GM10266 (cell line): ENCODE measurements at regions not wholly inside any gene's neighbourhood (a gene's known extent, or its start where the extent isn't known, plus 50 kb on each side); places are given as distances from the start of the nearest gene placed in this dataset.

Source experiments
- DNase-seq: peaks from one replicate; pipeline ENCODE4 v3.0.0; 2012; ENCODE audit errors: extremely low spot score
- TF ChIP-seq, protein P1 (sequence below): IDR thresholded peaks from 2 replicates; pipeline ENCODE4 v1.5.1; 2012; ENCODE audit warnings: mild to moderate bottlenecking, low read depth; ENCODE audit not compliant: control insufficient read depth, insufficient read depth; ENCODE audit errors: missing control alignments

DNA sequence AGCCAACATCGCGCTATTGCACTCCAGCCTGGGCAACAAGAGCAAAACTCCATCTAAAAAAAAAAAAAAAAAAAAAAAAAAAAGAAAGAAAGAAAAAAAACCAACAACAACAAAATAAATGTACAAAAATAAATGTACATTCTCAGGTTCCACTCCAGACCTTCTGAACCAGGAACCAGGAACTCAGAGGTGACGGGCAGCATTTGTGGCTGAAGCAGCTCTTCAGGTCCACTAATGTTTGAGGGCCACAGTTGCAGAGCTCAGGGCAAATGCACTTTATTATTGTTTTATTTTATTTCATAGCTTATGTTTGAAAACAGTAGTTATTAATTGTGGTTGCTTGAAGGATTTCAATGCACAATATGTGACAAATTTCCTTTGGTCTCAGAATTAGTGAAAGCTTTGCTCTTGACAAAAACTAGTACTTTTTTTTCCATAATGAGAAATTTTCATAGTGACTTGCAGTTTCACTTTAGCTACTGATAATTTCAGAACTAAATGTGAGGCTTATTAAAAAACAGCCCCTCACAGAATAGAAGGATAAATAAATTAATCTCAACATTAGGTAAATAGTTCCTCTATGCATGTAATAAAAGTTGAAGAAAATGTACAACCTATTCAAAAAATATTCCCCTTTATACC, 378.4 kb upstream of the SPHKAP start:
- DNase-seq: no peak
- TF ChIP-seq, protein P1, sequence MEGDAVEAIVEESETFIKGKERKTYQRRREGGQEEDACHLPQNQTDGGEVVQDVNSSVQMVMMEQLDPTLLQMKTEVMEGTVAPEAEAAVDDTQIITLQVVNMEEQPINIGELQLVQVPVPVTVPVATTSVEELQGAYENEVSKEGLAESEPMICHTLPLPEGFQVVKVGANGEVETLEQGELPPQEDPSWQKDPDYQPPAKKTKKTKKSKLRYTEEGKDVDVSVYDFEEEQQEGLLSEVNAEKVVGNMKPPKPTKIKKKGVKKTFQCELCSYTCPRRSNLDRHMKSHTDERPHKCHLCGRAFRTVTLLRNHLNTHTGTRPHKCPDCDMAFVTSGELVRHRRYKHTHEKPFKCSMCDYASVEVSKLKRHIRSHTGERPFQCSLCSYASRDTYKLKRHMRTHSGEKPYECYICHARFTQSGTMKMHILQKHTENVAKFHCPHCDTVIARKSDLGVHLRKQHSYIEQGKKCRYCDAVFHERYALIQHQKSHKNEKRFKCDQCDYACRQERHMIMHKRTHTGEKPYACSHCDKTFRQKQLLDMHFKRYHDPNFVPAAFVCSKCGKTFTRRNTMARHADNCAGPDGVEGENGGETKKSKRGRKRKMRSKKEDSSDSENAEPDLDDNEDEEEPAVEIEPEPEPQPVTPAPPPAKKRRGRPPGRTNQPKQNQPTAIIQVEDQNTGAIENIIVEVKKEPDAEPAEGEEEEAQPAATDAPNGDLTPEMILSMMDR: no peak

DNA sequence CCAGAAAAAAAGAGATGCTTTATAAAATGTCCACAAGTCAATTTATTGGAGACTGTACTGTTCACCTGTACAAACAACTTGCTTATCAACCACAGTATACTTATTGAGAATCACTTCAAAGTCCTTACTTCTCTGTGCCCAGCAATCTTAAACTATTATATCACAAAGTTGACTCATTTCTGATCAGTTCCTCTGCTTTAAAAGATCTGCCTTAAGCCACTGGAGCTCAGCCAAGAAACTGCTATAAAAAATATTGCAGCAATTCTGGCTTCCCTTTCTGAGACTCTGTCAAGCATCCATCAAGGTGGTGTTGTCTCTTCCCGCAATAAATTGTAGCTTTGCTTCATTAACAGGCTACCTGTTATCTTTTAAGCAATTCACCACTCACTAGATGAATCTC, 375.2 kb upstream of the SPHKAP start:
- TF ChIP-seq, protein P1: no peak

DNA sequence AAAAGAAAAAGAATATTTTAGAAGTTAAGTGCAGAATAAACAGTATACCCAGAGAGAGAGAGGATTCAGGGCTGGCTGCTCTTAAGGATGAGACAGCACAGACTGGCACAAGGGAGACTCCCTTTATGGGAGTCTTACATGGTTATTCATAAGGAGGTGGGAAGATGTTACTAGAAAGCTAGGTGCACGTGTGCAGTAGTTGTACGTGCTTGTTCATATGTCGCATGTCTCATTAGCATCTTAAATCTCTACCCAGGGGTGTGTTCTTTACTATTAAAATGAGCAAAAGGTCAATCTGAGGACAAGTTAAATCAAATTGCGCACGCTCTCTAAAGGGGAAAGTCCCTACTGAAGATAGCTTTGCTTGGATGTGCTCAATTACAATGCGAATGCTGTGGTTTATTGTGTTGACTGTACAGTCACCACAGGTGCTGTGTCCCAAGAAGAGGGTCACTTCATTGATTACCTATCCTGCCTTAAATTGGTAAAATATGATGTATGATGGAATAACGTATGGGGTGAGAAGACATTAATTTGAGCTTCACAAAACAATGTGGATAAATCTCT, 368.0 kb upstream of the SPHKAP start:
- DNase-seq: no peak
- TF ChIP-seq, protein P1: no peak

More for the DNA sequence above, 375.2 kb upstream of the SPHKAP start:
- no peak for DNase-seq

DNA sequence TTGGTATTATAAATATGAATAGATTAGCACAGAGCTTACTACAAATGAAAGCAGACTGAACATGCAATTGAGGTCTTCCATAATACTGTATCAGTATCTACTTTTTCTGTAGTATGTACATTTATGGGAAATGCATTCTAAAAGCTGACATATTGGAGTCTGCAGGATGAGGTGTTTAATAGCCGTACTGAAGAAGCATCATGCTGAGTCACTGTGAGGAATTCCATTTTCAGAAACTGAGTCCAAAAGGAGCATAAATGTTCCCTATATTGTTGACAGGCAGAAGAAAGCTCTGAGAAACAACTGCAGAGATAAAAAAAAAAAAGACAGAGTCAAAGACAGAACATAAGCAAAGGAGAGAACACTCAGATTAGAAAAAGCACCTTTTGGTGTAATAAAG, 366.7 kb upstream of the SPHKAP start:
- no peak for DNase-seq
- TF ChIP-seq, protein P1: no peak

DNA sequence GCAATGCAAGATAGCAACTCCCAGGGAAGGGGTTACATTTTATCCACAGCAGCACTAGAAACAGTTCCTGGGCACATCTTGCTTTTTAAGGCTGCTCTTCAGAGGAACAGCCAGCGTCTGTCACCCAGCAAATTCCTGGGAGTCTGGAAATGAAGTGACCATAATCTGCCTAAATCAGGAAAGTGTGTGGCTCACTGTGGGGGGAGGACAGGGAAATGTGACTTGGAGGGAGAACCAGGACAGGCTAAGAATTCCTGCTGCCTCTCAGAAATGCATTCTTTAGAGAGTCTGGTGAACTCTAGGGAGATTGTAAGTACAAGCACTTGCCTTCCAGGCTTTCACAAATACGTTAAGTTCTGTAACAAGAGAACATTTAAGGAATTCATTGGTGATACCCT, 364.3 kb upstream of the SPHKAP start:
- TF ChIP-seq, protein P1: no peak
- no peak for DNase-seq

DNA sequence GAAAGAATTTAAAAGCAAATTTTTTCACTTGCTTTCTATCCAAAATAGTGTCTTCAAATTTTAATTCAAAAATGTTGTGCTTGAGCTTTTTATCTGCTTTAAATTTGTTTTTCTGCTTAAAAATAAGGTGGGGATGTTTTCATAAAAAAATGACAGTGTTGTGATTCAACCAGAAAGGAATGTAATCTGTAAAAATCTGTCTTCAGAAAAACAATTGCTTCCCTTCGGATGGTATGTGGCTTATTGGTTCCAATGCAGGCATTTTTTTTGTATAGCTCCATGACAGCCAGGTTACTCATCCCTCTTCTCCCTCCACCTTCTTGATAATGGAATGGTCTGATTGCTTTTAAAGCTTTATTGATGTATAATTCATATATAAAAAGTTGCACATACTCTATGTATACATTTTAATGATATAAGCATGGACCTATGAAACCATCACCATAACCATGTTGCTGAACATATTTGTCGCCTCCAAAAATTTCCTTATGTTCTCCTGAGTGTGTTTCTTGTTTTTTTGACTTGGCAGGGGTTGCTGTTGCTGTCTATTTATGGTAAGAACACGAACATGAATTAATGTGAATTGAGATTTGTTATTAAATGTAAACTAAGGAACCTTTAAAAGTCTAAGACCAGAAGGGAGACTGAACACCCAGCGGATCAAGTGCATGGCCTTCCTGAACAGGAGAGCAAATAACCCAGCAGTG, 363.7 kb upstream of the SPHKAP start:
- DNase-seq: no peak
- TF ChIP-seq, protein P1: no peak

DNA sequence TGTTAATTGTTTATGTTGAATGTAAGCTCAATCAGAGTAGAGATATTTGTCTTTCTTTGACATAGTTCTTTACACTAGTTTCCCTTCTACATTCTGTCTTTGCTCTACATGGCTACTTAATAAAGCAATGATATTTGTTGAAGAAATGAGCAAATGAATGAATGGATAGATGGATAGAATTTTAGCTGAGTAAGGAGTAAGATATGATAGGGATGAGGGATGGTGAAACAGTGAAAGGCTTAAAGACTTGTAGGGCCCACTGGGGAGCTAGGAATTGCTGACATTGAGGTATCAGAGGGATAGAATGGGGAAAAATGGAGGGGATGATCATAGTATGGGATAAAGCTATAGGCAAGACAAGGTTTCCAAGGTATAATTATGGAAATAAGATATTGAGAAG, 361.6 kb upstream of the SPHKAP start:
- TF ChIP-seq, protein P1: no peak
- DNase-seq: no peak
